A673 (cell line): ENCODE measurements at regions not wholly inside any gene's neighbourhood (a gene's known extent, or its start where the extent isn't known, plus 50 kb on each side); places are given as distances from the start of the nearest gene placed in this dataset.
A peak's percentile ranks its signal among the peaks of the same experiment; 100 is the strongest.

ENCODE experiments used
- BruUV-seq: library from RNA; stranded (reverse); fragments of 400-500 nt; replicated peaks from 2 replicates; lab custom pipeline; 2021; lab: Mats Ljungman, UMichigan
- CTCF ChIA-PET: fragments of 300-600 bp; sonication (Branson Sonifier 250); formaldehyde crosslinking; loops from one replicate; lab custom pipeline; 2022; ENCODE audit warnings: antibody characterized with exemption; lab: Charles Lee
- POLR2A ChIA-PET: fragments of 300-600 bp; sonication (Branson Sonifier 250); formaldehyde crosslinking; loops from one replicate; lab custom pipeline; 2022; ENCODE audit warnings: antibody characterized with exemption; ENCODE audit not compliant: low non-redundant PET; lab: Charles Lee
- DNase-seq: peaks from one replicate; pipeline ENCODE4 v3.0.0-alpha.2; 2015; ENCODE audit warnings: low spot score
- H3K27ac ChIP-seq: fragments of 200-600 bp; sonication (generic); 2 replicates; pipeline ENCODE4 v1.5.1; 2016; ENCODE audit warnings: mixed run types, low read depth, mild to moderate bottlenecking, mixed read lengths, antibody characterized with exemption, low read length; ENCODE audit not compliant: poor library complexity, severe bottlenecking
- H3K27me3 ChIP-seq: fragments of 200-600 bp; sonication (generic); replicated peaks from 2 replicates; pipeline ENCODE4 v1.6.1; 2017; ENCODE audit warnings: mixed run types, low read depth, mild to moderate bottlenecking, mixed read lengths, antibody characterized with exemption, low read length; ENCODE audit not compliant: insufficient read depth, poor library complexity
- H3K36me3 ChIP-seq: fragments of 200-600 bp; sonication (generic); 2 replicates; pipeline ENCODE4 v1.6.1; 2016; ENCODE audit warnings: mixed run types, mild to moderate bottlenecking, mixed read lengths, antibody characterized with exemption, low read length; ENCODE audit not compliant: insufficient read depth, poor library complexity, severe bottlenecking
- H3K4me1 ChIP-seq: fragments of 200-600 bp; sonication (generic); 2 replicates; pipeline ENCODE4 v1.6.1; 2017; ENCODE audit warnings: mixed run types, mild to moderate bottlenecking, mixed read lengths, antibody characterized with exemption, low read length; ENCODE audit not compliant: insufficient read depth, poor library complexity, severe bottlenecking
- H3K4me3 ChIP-seq: fragments of 200-600 bp; sonication (generic); 2 replicates; pipeline ENCODE4 v1.5.1; 2016; ENCODE audit warnings: low read depth, mixed run types, mild to moderate bottlenecking, mixed read lengths, low read length; ENCODE audit not compliant: poor library complexity, severe bottlenecking
- H3K9me3 ChIP-seq: fragments of 200-600 bp; sonication (generic); 2 replicates; pipeline ENCODE4 v1.6.1; 2016; ENCODE audit warnings: mixed run types, low read depth, mild to moderate bottlenecking, mixed read lengths, antibody characterized with exemption, low read length; ENCODE audit not compliant: poor library complexity, severe bottlenecking
- CTCF ChIP-seq: fragments of 300-800, 200-600 bp; sonication (generic); conservative IDR thresholded peaks from 2 replicates; pipeline ENCODE4 v1.5.1; 2017; ENCODE audit warnings: low read depth, mild to moderate bottlenecking, antibody characterized with exemption, low read length, moderate library complexity, mixed read lengths
- EZH2 ChIP-seq: fragments of 200-600 bp; sonication (generic); IDR thresholded peaks from 2 replicates; pipeline ENCODE4 v1.6.1; 2017; ENCODE audit warnings: borderline replicate concordance, low read depth, mild to moderate bottlenecking, mixed read lengths, antibody characterized with exemption, low read length; ENCODE audit not compliant: poor library complexity, severe bottlenecking
- intact Hi-C: fragments of 100-400 bp; cut with micrococcal nuclease; formaldehyde crosslinking; loops from one replicate; pipeline ENCODE4 v1.10.0; 2022; ENCODE audit not compliant: unreplicated experiment

GRCh38 chr9:1617419-1617818 lies 397.7 kb upstream of the SMARCA2 start:
- BruUV-seq, result no TSS peak
- intact Hi-C loops, result no loop called here
- H3K9me3 ChIP-seq, result no peaks in the 10 kb centered on the region
- H3K4me1 ChIP-seq, result no peaks in the 10 kb centered on the region
- no peaks in the 10 kb centered on the region for H3K36me3 ChIP-seq
- no peak overlapping the region for H3K4me3 ChIP-seq
- DNase-seq, result no peak
- ChIA-PET POLR2A (no interaction called here), CTCF (no interaction called here)
- peaks cover 27% of the 10 kb centered on the region for H3K27me3 ChIP-seq
- TF ChIP-seq EZH2 (no peak), CTCF (no peak)
- H3K27ac ChIP-seq, result no peak overlapping the region

- Histone ChIP-seq H3K36me3 (no peaks in the 10 kb centered on the region), H3K27ac (no peak overlapping the region), H3K27me3 (peaks cover 12% of the 10 kb centered on the region), H3K9me3 (no peaks in the 10 kb centered on the region), H3K4me1 (no peaks in the 10 kb centered on the region), H3K4me3 (no peak overlapping the region)
- ChIA-PET CTCF (no interaction called here), POLR2A (no interaction called here)
- no TSS peak for BruUV-seq
- TF ChIP-seq CTCF (peak; percentile 55), EZH2 (no peak)
- intact Hi-C loops, result no loop called here
- DNase-seq, result peak; percentile 28
Observed at GRCh38 chr9:1619915-1620710, 395.0 kb upstream of the SMARCA2 start.

- H3K27me3 ChIP-seq, result peaks cover 14% of the 10 kb centered on the region
- H3K9me3 ChIP-seq, result no peaks in the 10 kb centered on the region
- intact Hi-C loops, result no loop called here
- H3K4me1 ChIP-seq, result no peaks in the 10 kb centered on the region
- no TSS peak for BruUV-seq
- no peaks in the 10 kb centered on the region for H3K36me3 ChIP-seq
- CTCF ChIA-PET, result no interaction called here
- DNase-seq, result no peak
- H3K27ac ChIP-seq, result no peak overlapping the region
- H3K4me3 ChIP-seq, result no peak overlapping the region
- no peak for TF ChIP-seq EZH2
- TF ChIP-seq CTCF, result no peak
- POLR2A ChIA-PET, result no interaction called here
Observed at GRCh38 chr9:1637401-1637800, 377.7 kb upstream of the SMARCA2 start.
